ENCODE measurements at regions not wholly inside any gene's neighbourhood (a gene's known extent, or its start where the extent isn't known, plus 50 kb on each side); places are given as distances from the start of the nearest gene placed in this dataset.

DNA sequence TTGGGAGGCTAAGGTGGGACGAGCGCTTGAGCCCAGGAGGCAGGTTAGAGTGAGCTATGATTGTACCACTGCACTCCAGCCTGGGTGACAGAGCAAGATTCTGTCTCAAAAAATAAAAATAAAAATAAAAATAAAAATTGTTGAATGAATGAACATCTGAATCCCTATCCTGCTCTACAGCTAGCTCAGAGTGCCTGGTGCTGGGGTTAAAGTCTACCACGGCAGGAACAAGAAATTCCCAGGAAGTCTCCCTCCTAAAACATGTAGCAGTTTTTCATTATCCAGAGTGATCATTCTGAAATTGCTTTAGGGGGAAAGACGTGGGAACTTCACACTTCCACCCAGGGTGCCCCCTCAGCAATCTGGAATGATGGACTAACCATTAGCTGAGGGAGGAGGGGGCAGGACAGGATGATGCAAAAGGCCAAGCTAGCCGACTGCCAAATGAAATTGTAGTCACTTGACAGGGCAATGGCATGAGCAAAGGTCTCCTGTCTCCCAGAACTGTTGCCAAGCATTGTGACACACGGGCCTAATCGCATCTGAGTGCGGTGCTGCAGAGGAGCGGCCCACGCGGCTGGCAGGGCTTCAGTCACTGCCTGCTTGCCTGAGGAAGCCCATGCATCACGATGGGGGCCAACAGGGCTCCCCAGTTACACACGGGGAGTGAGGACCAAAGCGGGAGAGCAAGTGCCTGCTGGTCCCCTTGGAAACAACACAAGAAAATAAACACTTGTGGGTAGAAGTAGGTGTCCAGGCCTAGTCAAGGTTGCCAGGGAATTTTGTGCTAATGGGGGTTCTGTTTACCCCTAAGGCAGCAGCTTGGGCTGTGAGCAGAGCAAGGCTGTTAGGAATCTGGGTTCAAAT, 85.7 kb downstream of the NENF start:
- Histone ChIP-seq H3K27me3 (no peaks in the 10 kb centered on the region), H3K27ac (no peak overlapping the region), H3K36me3 (no peaks in the 10 kb centered on the region), H3K4me1 (no peaks in the 10 kb centered on the region), H3K4me3 (no peak overlapping the region), H3K9me3 (no peaks in the 10 kb centered on the region)
- TF ChIP-seq POLR2A (IDR thresholded peaks at IDR 0.05): no peak
- TF ChIP-seq, protein P1, sequence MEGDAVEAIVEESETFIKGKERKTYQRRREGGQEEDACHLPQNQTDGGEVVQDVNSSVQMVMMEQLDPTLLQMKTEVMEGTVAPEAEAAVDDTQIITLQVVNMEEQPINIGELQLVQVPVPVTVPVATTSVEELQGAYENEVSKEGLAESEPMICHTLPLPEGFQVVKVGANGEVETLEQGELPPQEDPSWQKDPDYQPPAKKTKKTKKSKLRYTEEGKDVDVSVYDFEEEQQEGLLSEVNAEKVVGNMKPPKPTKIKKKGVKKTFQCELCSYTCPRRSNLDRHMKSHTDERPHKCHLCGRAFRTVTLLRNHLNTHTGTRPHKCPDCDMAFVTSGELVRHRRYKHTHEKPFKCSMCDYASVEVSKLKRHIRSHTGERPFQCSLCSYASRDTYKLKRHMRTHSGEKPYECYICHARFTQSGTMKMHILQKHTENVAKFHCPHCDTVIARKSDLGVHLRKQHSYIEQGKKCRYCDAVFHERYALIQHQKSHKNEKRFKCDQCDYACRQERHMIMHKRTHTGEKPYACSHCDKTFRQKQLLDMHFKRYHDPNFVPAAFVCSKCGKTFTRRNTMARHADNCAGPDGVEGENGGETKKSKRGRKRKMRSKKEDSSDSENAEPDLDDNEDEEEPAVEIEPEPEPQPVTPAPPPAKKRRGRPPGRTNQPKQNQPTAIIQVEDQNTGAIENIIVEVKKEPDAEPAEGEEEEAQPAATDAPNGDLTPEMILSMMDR (IDR thresholded peaks at IDR 0.05): no peak
- intact Hi-C loops (cut with DNase I; ENCODE audit: low total_unique reads): no loop called here
- peak; percentile 25 to 33 for DNase-seq

DNA sequence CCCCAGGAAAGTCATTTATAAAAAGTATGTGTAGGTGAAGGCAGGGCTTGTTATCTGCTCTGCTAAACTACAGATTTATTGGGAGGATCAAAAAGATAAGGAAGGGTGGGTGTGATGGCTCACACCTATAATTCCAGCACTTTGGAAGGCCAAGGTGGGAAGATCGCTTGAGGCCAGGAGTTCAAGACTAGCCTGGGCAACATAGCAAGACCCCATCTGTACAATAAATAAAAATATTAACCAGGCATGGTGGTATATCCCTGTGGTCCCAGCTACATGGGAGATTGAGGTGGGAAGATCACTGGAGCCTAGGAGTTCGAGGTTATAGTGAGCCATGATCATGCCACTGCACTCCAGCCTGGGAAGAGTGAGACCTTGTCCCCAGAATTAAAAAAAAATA, 86.4 kb downstream of the NENF start:
- Histone ChIP-seq H3K27me3 (no peaks in the 10 kb centered on the region), H3K27ac (no peak overlapping the region), H3K9me3 (no peaks in the 10 kb centered on the region), H3K36me3 (no peaks in the 10 kb centered on the region), H3K4me1 (no peaks in the 10 kb centered on the region), H3K4me3 (no peak overlapping the region)
- intact Hi-C loops (cut with DNase I; ENCODE audit: low total_unique reads): no loop called here
- TF ChIP-seq POLR2A (IDR thresholded peaks at IDR 0.05): no peak
- TF ChIP-seq, protein P1 (IDR thresholded peaks at IDR 0.05): no peak
- DNase-seq: no peak

DNA sequence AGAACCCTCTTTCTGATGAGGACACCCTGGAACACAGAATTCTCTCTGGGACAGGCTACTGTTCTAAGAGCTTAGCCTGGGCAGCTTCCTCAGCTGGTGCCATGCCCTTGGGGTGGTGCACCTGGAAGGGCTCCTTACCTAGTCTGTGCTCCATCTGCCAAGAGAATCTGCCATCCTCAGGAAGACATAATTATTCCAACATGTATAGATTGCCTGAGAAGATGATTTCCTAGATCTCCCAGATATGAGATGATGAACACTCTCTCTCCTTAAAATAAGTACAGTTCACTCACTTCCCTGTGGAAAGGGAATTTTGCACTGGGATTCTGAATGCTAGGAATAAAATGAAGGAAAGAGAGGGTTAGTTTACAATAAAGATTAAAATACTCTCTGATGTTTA, 87.6 kb downstream of the NENF start:
- Histone ChIP-seq H3K36me3 (no peaks in the 10 kb centered on the region), H3K27ac (no peak overlapping the region), H3K4me1 (no peaks in the 10 kb centered on the region), H3K27me3 (no peaks in the 10 kb centered on the region), H3K4me3 (no peak overlapping the region), H3K9me3 (no peaks in the 10 kb centered on the region)
- intact Hi-C loops (cut with DNase I; ENCODE audit: low total_unique reads): no loop called here
- TF ChIP-seq POLR2A (IDR thresholded peaks at IDR 0.05): no peak
- TF ChIP-seq, protein P1 (IDR thresholded peaks at IDR 0.05): no peak
- no peak for DNase-seq

DNA sequence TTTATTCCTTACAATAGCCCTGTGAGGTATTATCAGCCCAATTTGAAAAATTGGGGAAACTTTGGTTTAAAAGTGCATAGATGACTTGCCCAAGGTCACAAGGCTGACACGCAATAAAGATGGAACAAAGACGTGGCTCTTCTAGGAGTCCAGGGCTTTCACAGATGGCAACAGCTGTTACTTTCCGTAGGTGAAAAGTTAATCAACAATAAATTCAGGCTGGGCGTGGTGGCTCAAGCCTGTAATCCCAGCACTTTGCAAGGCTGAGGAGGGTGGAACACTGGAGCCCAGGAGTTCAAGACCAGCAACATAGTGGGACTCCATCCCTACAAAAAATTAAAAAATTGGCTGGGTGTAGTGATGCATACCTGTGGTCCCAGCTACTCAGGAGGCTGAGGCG, 87.8 kb upstream of the ATF3 start:
- H3K36me3 ChIP-seq: no peaks in the 10 kb centered on the region
- no peak overlapping the region for H3K27ac ChIP-seq
- H3K4me3 ChIP-seq: no peak overlapping the region
- intact Hi-C loops (cut with DNase I; ENCODE audit: low total_unique reads): no loop called here
- H3K4me1 ChIP-seq: no peaks in the 10 kb centered on the region
- DNase-seq: no peak
- H3K27me3 ChIP-seq: no peaks in the 10 kb centered on the region
- TF ChIP-seq POLR2A (IDR thresholded peaks at IDR 0.05): no peak
- TF ChIP-seq, protein P1 (IDR thresholded peaks at IDR 0.05): no peak
- no peaks in the 10 kb centered on the region for H3K9me3 ChIP-seq

DNA sequence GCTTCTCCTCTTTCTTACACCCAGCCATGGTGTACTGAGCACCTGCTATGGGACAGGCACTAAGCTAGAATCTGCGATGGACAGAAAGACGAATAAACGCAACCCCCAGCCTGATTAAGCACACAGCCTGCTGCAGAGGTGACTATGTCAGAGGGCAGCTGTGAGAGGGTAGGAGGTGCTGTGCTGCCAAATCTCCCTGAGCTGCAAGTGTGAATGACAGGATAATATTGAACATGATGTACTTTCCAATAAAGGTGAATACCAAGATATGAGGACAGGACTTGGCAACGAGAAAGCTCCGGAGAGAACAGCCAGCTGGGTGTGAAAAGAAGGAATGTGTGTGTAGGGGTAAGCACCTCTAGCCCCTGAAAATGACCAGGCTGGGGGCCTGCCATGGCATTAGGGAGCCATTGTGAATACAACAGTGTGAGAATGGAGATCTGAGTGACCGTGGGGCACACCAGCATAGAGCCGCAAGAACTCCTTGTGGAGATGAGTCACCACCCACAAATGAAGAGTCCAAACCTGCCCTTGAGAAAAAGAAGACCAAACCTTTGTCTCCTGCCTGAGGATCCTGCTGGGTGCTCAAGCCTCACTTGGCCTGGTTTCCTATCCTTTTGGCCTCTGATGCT, 83.0 kb upstream of the ATF3 start:
- no peaks in the 10 kb centered on the region for H3K27me3 ChIP-seq
- no peaks in the 10 kb centered on the region for H3K9me3 ChIP-seq
- no peak overlapping the region for H3K27ac ChIP-seq
- no peak for DNase-seq
- TF ChIP-seq, protein P1 (IDR thresholded peaks at IDR 0.05): no peak
- no peak for TF ChIP-seq POLR2A (IDR thresholded peaks at IDR 0.05)
- H3K4me3 ChIP-seq: no peak overlapping the region
- intact Hi-C loops (cut with DNase I; ENCODE audit: low total_unique reads): no loop called here
- no peaks in the 10 kb centered on the region for H3K4me1 ChIP-seq
- no peaks in the 10 kb centered on the region for H3K36me3 ChIP-seq

Measured in uterus (tissue), 3 donors.